ENCODE measurements at regions not wholly inside any gene's neighbourhood (a gene's known extent, or its start where the extent isn't known, plus 50 kb on each side); places are given as distances from the start of the nearest gene placed in this dataset.

DNA sequence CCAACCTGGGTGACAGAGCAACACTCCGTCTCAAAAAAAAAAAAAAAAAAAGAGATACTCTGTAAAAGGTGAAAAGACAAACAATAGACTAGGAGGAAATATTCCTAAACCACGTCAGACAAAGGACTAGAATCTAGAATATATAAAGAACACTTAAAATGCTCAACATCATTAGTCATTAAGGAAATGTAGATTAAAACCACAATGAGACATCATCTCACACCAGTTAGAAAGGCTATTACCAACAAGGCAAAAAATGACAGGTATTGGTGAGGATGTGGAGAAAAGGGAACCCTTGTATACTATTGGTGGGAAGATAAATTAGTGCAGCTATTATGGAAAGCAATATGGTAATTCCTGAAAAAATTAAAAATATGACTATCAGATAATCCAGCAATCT is 903.1 kb upstream of the SOX9 start:
- Histone ChIP-seq H3K79me2 (replicated peaks; ENCODE audit: insufficient read depth) (no peaks in the 10 kb centered on the region), H3K27ac (ENCODE audit: low read depth) (no peak overlapping the region), H2AFZ (no peak overlapping the region), H3K4me2 (no peak overlapping the region), H3K9me2 (ENCODE audit: insufficient read depth) (no peaks in the 10 kb centered on the region), H3K36me3 (ENCODE audit: insufficient read depth) (0 out of 2 replicates have a peak, but pooled peaks cover 3% of the 10 kb centered on the region), H3K27me3 (ENCODE audit: insufficient read depth) (no peaks in the 10 kb centered on the region), H3F3A (replicated peaks; ENCODE audit: low read depth) (no peaks in the 10 kb centered on the region), H4K20me1 (replicated peaks; ENCODE audit: insufficient read depth) (no peaks in the 10 kb centered on the region), H3K4me3 (no peak overlapping the region), H3K4me1 (ENCODE audit: insufficient read depth) (no peaks in the 10 kb centered on the region)
- H3K27me3 Mint-ChIP-seq (ENCODE audit: insufficient read depth, low read depth, poor library complexity) = no peaks in the 10 kb centered on the region
- no peak overlapping the region for H3K27ac Mint-ChIP-seq
- ATAC-seq = no peak
- H3K36me3 Mint-ChIP-seq (ENCODE audit: low read depth) = peaks cover 8% of the 10 kb centered on the region; the same call in 2 of the 3 replicates
- H3K4me1 Mint-ChIP-seq = no peaks in the 10 kb centered on the region
- TF ChIP-seq, protein P1, sequence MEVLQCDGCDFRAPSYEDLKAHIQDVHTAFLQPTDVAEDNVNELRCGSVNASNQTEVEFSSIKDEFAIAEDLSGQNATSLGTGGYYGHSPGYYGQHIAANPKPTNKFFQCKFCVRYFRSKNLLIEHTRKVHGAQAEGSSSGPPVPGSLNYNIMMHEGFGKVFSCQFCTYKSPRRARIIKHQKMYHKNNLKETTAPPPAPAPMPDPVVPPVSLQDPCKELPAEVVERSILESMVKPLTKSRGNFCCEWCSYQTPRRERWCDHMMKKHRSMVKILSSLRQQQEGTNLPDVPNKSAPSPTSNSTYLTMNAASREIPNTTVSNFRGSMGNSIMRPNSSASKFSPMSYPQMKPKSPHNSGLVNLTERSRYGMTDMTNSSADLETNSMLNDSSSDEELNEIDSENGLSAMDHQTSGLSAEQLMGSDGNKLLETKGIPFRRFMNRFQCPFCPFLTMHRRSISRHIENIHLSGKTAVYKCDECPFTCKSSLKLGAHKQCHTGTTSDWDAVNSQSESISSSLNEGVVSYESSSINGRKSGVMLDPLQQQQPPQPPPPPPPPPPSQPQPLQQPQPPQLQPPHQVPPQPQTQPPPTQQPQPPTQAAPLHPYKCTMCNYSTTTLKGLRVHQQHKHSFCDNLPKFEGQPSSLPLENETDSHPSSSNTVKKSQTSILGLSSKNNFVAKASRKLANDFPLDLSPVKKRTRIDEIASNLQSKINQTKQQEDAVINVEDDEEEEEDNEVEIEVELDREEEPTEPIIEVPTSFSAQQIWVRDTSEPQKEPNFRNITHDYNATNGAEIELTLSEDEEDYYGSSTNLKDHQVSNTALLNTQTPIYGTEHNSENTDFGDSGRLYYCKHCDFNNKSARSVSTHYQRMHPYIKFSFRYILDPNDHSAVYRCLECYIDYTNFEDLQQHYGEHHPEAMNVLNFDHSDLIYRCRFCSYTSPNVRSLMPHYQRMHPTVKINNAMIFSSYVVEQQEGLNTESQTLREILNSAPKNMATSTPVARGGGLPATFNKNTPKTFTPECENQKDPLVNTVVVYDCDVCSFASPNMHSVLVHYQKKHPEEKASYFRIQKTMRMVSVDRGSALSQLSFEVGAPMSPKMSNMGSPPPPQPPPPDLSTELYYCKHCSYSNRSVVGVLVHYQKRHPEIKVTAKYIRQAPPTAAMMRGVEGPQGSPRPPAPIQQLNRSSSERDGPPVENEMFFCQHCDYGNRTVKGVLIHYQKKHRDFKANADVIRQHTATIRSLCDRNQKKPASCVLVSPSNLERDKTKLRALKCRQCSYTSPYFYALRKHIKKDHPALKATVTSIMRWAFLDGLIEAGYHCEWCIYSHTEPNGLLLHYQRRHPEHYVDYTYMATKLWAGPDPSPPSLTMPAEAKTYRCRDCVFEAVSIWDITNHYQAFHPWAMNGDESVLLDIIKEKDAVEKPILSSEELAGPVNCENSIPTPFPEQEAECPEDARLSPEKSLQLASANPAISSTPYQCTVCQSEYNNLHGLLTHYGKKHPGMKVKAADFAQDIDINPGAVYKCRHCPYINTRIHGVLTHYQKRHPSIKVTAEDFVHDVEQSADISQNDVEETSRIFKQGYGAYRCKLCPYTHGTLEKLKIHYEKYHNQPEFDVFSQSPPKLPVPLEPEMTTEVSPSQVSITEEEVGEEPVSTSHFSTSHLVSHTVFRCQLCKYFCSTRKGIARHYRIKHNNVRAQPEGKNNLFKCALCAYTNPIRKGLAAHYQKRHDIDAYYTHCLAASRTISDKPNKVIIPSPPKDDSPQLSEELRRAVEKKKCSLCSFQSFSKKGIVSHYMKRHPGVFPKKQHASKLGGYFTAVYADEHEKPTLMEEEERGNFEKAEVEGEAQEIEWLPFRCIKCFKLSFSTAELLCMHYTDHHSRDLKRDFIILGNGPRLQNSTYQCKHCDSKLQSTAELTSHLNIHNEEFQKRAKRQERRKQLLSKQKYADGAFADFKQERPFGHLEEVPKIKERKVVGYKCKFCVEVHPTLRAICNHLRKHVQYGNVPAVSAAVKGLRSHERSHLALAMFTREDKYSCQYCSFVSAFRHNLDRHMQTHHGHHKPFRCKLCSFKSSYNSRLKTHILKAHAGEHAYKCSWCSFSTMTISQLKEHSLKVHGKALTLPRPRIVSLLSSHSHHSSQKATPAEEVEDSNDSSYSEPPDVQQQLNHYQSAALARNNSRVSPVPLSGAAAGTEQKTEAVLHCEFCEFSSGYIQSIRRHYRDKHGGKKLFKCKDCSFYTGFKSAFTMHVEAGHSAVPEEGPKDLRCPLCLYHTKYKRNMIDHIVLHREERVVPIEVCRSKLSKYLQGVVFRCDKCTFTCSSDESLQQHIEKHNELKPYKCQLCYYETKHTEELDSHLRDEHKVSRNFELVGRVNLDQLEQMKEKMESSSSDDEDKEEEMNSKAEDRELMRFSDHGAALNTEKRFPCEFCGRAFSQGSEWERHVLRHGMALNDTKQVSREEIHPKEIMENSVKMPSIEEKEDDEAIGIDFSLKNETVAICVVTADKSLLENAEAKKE (CRISPR knock-in tag; IDR thresholded peaks at IDR 0.05) = no peak
- TF ChIP-seq CREB1 (CRISPR knock-in tag; IDR thresholded peaks at IDR 0.05; ENCODE audit: low read depth) = no peak
- TF ChIP-seq, protein P2, sequence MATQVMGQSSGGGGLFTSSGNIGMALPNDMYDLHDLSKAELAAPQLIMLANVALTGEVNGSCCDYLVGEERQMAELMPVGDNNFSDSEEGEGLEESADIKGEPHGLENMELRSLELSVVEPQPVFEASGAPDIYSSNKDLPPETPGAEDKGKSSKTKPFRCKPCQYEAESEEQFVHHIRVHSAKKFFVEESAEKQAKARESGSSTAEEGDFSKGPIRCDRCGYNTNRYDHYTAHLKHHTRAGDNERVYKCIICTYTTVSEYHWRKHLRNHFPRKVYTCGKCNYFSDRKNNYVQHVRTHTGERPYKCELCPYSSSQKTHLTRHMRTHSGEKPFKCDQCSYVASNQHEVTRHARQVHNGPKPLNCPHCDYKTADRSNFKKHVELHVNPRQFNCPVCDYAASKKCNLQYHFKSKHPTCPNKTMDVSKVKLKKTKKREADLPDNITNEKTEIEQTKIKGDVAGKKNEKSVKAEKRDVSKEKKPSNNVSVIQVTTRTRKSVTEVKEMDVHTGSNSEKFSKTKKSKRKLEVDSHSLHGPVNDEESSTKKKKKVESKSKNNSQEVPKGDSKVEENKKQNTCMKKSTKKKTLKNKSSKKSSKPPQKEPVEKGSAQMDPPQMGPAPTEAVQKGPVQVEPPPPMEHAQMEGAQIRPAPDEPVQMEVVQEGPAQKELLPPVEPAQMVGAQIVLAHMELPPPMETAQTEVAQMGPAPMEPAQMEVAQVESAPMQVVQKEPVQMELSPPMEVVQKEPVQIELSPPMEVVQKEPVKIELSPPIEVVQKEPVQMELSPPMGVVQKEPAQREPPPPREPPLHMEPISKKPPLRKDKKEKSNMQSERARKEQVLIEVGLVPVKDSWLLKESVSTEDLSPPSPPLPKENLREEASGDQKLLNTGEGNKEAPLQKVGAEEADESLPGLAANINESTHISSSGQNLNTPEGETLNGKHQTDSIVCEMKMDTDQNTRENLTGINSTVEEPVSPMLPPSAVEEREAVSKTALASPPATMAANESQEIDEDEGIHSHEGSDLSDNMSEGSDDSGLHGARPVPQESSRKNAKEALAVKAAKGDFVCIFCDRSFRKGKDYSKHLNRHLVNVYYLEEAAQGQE (IDR thresholded peaks at IDR 0.05; ENCODE audit: unreplicated experiment) = no peak
- TF ChIP-seq JUNB (IDR thresholded peaks at IDR 0.05; ENCODE audit: unreplicated experiment) = no peak
- TF ChIP-seq, protein P3, sequence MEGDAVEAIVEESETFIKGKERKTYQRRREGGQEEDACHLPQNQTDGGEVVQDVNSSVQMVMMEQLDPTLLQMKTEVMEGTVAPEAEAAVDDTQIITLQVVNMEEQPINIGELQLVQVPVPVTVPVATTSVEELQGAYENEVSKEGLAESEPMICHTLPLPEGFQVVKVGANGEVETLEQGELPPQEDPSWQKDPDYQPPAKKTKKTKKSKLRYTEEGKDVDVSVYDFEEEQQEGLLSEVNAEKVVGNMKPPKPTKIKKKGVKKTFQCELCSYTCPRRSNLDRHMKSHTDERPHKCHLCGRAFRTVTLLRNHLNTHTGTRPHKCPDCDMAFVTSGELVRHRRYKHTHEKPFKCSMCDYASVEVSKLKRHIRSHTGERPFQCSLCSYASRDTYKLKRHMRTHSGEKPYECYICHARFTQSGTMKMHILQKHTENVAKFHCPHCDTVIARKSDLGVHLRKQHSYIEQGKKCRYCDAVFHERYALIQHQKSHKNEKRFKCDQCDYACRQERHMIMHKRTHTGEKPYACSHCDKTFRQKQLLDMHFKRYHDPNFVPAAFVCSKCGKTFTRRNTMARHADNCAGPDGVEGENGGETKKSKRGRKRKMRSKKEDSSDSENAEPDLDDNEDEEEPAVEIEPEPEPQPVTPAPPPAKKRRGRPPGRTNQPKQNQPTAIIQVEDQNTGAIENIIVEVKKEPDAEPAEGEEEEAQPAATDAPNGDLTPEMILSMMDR (conservative IDR thresholded peaks at IDR 0.05; ENCODE audit: low read depth in 2 of 2) = no peak
- peaks cover 5% of the 10 kb centered on the region; the same call in 1 of the 3 replicates for H3K9me3 Mint-ChIP-seq
- no peak overlapping the region for H3K4me3 Mint-ChIP-seq
- DNase-seq (ENCODE audit: low spot score) = no peak

All from GM23338 (cell line).